GM12878 (cell line): ENCODE measurements at regions not wholly inside any gene's neighbourhood (a gene's known extent, or its start where the extent isn't known, plus 50 kb on each side); places are given as distances from the start of the nearest gene placed in this dataset.

Experiments used
- ATF7 ChIP-seq: fragments of 450-650 bp; IDR thresholded peaks from 2 replicates; pipeline ENCODE4 v1.6.1; 2016; ENCODE audit warnings: low read depth, mild to moderate bottlenecking
- BCL3 ChIP-seq: IDR thresholded peaks from 2 replicates; pipeline ENCODE4 v1.6.1; 2011; ENCODE audit warnings: borderline replicate concordance, low read depth, mild to moderate bottlenecking, moderate library complexity, low read length; ENCODE audit not compliant: insufficient read depth, poor library complexity, severe bottlenecking
- CBFB ChIP-seq: IDR thresholded peaks from 2 replicates; pipeline ENCODE4 v1.6.1; 2016; ENCODE audit warnings: antibody characterized with exemption, low read depth
- CBX3 ChIP-seq: fragments of 200-600 bp; sonication (generic); IDR thresholded peaks from 2 replicates; pipeline ENCODE4 v1.6.1; 2016; ENCODE audit warnings: low read depth, borderline replicate concordance
- CREB1 ChIP-seq: IDR thresholded peaks from 2 replicates; pipeline ENCODE4 v1.6.1; 2012; ENCODE audit warnings: low read depth, mild to moderate bottlenecking, inconsistent platforms
- CREM ChIP-seq: IDR thresholded peaks from 2 replicates; pipeline ENCODE4 v1.6.1; 2014; ENCODE audit warnings: antibody characterized with exemption, low read depth
- CTCF ChIP-seq, 3 experiments: IDR thresholded peaks in 2 of 3; conservative IDR thresholded peaks in 1 of 3; 2 replicates each; pipeline ENCODE4 v1.5.1; 2011; ENCODE audit warnings: low read depth in 3 of 3, low read length in 3 of 3, mild to moderate bottlenecking in 3 of 3, control low read depth in 2 of 3, moderate library complexity in 2 of 3, inconsistent platforms in 1 of 3, mixed read lengths in 1 of 3; ENCODE audit not compliant: control insufficient read depth in 2 of 3, insufficient read depth in 1 of 3; ENCODE audit errors: extremely low read depth in 1 of 3
- FOS ChIP-seq: IDR thresholded peaks from 3 replicates; pipeline ENCODE4 v1.6.1; 2011; ENCODE audit warnings: borderline replicate concordance; ENCODE audit not compliant: insufficient read length; ENCODE audit errors: extremely low read depth
- JUND ChIP-seq: IDR thresholded peaks from 2 replicates; pipeline ENCODE4 v1.6.1; 2012; ENCODE audit warnings: low read depth, mild to moderate bottlenecking, low read length, improper control_type of control experiment, moderate library complexity
- KDM1A ChIP-seq: fragments of 200-600 bp; sonication (generic); IDR thresholded peaks from 2 replicates; pipeline ENCODE4 v1.6.1; 2016; ENCODE audit warnings: borderline replicate concordance
- MLLT1 ChIP-seq: fragments of 450-650 bp; IDR thresholded peaks from 2 replicates; pipeline ENCODE4 v1.6.1; 2016; ENCODE audit warnings: mild to moderate bottlenecking
- RBBP5 ChIP-seq: fragments of 200-600 bp; sonication (generic); conservative IDR thresholded peaks from 2 replicates; pipeline ENCODE4 v1.6.1; 2016
- RELB ChIP-seq: fragments of 450-650 bp; IDR thresholded peaks from 2 replicates; pipeline ENCODE4 v1.6.1; 2017; ENCODE audit warnings: low read depth, mild to moderate bottlenecking, moderate library complexity
- REST ChIP-seq: IDR thresholded peaks from 2 replicates; pipeline ENCODE4 v1.6.1; 2012; ENCODE audit warnings: mild to moderate bottlenecking, low read depth, low read length
- SUZ12 ChIP-seq: fragments of 200-600 bp; sonication (generic); IDR thresholded peaks from one replicate; pipeline ENCODE4 v1.6.1; 2018; ENCODE audit warnings: antibody characterized with exemption, mild to moderate bottlenecking; ENCODE audit not compliant: unreplicated experiment
- TAF1 ChIP-seq: IDR thresholded peaks from 2 replicates; pipeline ENCODE4 v1.6.1; 2011; ENCODE audit warnings: mild to moderate bottlenecking, low read depth, low read length, borderline replicate concordance
- TCF12 ChIP-seq: IDR thresholded peaks from 2 replicates; pipeline ENCODE4 v1.6.1; 2011; ENCODE audit warnings: low read depth, mild to moderate bottlenecking, low read length
- WRNIP1 ChIP-seq: IDR thresholded peaks from 2 replicates; pipeline ENCODE4 v1.6.1; 2011; ENCODE audit warnings: low read depth, low read length, improper control_type of control experiment, borderline replicate concordance
- ZBTB33 ChIP-seq: fragments of 450-650 bp; IDR thresholded peaks from 2 replicates; pipeline ENCODE4 v1.6.1; 2017; ENCODE audit warnings: mild to moderate bottlenecking

GRCh38 chr4:146059865-146060264 is 115.7 kb upstream of the LSM6 start (continued):
- TF ChIP-seq REST (no peak), ZBTB33 (no peak), KDM1A (no peak), CBX3 (no peak), CREM (peak; percentile 85), RBBP5 (no peak), CTCF (IDR thresholded peaks at IDR 0.05 in 2 of 3, conservative IDR thresholded peaks at IDR 0.05 in 1 of 3; ENCODE audit: control insufficient read depth in 2 of 3, extremely low read depth in 1 of 3, insufficient read depth in 1 of 3, low read depth in 3 of 3, low read length in 3 of 3) (no peak), CREB1 (peak; percentile 71), RELB (peak; percentile 41; the same call in 1 of the 2 replicates), MLLT1 (no peak), FOS (no peak), WRNIP1 (no peak), ATF7 (peak; percentile 70; the same call in 1 of the 2 replicates), TCF12 (peak; percentile 93), JUND (no peak), SUZ12 (no peak), CBFB (0 out of 2 replicates have a peak, but pooled peaks have one; percentile 33), TAF1 (no peak), BCL3 (peak; percentile 89)
